Activated B cell treated with CpG ODN at 0.5 μM for 24 hours (primary cell): ENCODE measurements at regions not wholly inside any gene's neighbourhood (a gene's known extent, or its start where the extent isn't known, plus 50 kb on each side); places are given as distances from the start of the nearest gene placed in this dataset.

ENCODE experiments used
- ATAC-seq: fragments of 200-7000 bp; cut with Tn5 transposase; one replicate; pipeline ENCODE4 v1.10.0; 2021; ENCODE audit warnings: low read depth, mild to moderate bottlenecking, moderate library complexity
- CTCF ChIA-PET: fragments of 350-600 bp; sonication (Branson Sonifier 250); formaldehyde crosslinking; loops from one replicate; lab custom pipeline; 2021; ENCODE audit warnings: antibody characterized with exemption; lab: Charles Lee
- POLR2A ChIA-PET: fragments of 350-600 bp; sonication (Branson Sonifier 250); formaldehyde crosslinking; loops from one replicate; lab custom pipeline; 2021; ENCODE audit warnings: antibody characterized with exemption; lab: Charles Lee
- DNase-seq: peaks from one replicate; pipeline ENCODE4 v3.0.0; 2022
- H3K27ac Mint-ChIP-seq: one replicate; pipeline ENCODE4 v1.8.0; 2020; ENCODE audit warnings: mixed read lengths
- H3K27me3 Mint-ChIP-seq: one replicate; pipeline ENCODE4 v1.8.0; 2021; ENCODE audit warnings: mixed read lengths
- H3K36me3 Mint-ChIP-seq: one replicate; pipeline ENCODE4 v1.8.0; 2021; ENCODE audit warnings: low read depth, mixed read lengths
- H3K4me1 Mint-ChIP-seq: one replicate; pipeline ENCODE4 v1.8.0; 2021; ENCODE audit warnings: mixed read lengths
- H3K4me3 Mint-ChIP-seq: one replicate; pipeline ENCODE4 v1.8.0; 2020; ENCODE audit warnings: mild to moderate bottlenecking, mixed read lengths
- H3K9me3 Mint-ChIP-seq: one replicate; pipeline ENCODE4 v1.8.0; 2020; ENCODE audit warnings: mixed read lengths
- intact Hi-C: fragments of 100-400 bp; cut with micrococcal nuclease; formaldehyde crosslinking; loops from one replicate; pipeline ENCODE4 v1.15.1; 2024
- TF ChIP-seq, protein P1 (sequence below): fragments of 200-600 bp; IDR thresholded peaks from one replicate; pipeline ENCODE4 v1.8.0; 2022; ENCODE audit warnings: antibody characterized with exemption, mild to moderate bottlenecking

DNA sequence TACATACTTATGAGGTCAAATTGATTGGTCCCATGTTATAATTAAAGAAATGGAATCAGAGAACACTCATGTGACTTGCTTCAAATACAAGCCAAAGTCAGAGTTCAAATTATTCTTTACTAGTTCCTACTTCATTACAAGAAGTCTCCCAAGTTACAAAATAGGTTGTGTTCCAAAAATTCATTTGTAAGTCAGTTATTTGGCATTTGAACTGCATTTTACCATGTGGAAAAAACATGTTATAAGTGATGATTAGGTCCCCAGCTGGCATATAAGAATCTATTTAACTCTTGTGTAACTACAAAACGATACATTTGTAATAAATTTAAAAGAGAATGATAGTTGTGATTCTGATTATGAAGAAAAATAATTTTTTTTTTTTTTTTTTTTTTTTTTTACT is 124.1 kb downstream of the DISP1 start:
- H3K4me1 Mint-ChIP-seq = no peaks in the 10 kb centered on the region
- H3K4me3 Mint-ChIP-seq = no peak overlapping the region
- CTCF ChIA-PET = no interaction called here
- intact Hi-C loops = no loop called here
- H3K27ac Mint-ChIP-seq = no peak overlapping the region
- H3K36me3 Mint-ChIP-seq = peaks cover 22% of the 10 kb centered on the region
- TF ChIP-seq, protein P1, sequence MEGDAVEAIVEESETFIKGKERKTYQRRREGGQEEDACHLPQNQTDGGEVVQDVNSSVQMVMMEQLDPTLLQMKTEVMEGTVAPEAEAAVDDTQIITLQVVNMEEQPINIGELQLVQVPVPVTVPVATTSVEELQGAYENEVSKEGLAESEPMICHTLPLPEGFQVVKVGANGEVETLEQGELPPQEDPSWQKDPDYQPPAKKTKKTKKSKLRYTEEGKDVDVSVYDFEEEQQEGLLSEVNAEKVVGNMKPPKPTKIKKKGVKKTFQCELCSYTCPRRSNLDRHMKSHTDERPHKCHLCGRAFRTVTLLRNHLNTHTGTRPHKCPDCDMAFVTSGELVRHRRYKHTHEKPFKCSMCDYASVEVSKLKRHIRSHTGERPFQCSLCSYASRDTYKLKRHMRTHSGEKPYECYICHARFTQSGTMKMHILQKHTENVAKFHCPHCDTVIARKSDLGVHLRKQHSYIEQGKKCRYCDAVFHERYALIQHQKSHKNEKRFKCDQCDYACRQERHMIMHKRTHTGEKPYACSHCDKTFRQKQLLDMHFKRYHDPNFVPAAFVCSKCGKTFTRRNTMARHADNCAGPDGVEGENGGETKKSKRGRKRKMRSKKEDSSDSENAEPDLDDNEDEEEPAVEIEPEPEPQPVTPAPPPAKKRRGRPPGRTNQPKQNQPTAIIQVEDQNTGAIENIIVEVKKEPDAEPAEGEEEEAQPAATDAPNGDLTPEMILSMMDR = no peak
- H3K9me3 Mint-ChIP-seq = no peaks in the 10 kb centered on the region
- H3K27me3 Mint-ChIP-seq = no peaks in the 10 kb centered on the region
- DNase-seq = no peak
- POLR2A ChIA-PET = no interaction called here
- no peak for ATAC-seq

DNA sequence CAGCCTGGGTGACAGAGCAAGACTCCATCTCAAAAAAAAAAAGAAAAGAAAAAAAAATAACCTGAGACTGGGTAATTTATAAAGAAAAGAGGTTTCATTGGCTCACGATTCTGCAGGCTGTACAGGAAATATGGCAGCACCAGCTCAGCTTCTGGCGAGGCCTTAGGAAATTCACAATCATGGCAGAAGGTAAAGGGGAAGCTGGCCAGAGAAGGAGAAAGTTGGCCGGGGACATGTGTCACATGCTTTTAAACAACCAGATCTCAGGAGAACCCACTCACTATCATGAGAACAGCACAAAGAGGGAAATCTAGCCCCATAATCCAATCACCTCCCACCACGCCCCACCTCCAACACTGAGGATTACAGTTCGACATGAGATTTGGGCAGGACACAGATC is 125.3 kb downstream of the DISP1 start:
- Mint-ChIP-seq H3K27me3 (no peaks in the 10 kb centered on the region), H3K4me3 (no peak overlapping the region), H3K9me3 (no peaks in the 10 kb centered on the region), H3K4me1 (no peaks in the 10 kb centered on the region), H3K36me3 (peaks cover 31% of the 10 kb centered on the region), H3K27ac (no peak overlapping the region)
- intact Hi-C loops = no loop called here
- TF ChIP-seq, protein P1 = no peak
- POLR2A ChIA-PET = no interaction called here
- ATAC-seq (no peak), DNase-seq (no peak)
- CTCF ChIA-PET = no interaction called here

GRCh38 chr1:222940906-222941305 is 126.1 kb downstream of the DISP1 start:
- DNase-seq (no peak), ATAC-seq (no peak)
- Mint-ChIP-seq H3K27me3 (no peaks in the 10 kb centered on the region), H3K27ac (no peak overlapping the region), H3K9me3 (no peaks in the 10 kb centered on the region), H3K36me3 (peaks cover 35% of the 10 kb centered on the region), H3K4me3 (no peak overlapping the region), H3K4me1 (no peaks in the 10 kb centered on the region)
- TF ChIP-seq, protein P1 = no peak
- POLR2A ChIA-PET = no interaction called here
- intact Hi-C loops = no loop called here
- CTCF ChIA-PET = no interaction called here

DNA sequence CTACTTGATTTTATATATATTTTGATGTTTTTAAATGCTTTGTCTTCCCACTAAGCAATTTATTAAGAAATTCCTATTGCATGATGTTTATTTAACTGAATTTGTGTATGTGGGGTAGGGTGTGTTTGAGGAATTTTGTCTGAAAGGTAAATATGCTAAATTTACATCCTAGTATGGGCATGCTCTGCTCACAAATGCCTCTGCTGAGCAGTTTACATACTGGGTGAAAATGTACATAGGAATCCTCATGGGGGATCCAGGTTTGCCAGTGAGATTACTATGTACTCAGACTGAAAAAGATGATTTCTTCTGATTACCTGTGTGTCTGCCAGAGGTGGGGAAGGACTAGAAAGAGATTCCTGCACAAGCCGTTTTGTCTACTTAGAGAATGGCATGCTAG is 126.6 kb downstream of the DISP1 start:
- TF ChIP-seq, protein P1 = no peak
- Mint-ChIP-seq H3K4me3 (no peak overlapping the region), H3K27ac (no peak overlapping the region), H3K36me3 (peaks cover 35% of the 10 kb centered on the region), H3K9me3 (no peaks in the 10 kb centered on the region), H3K4me1 (no peaks in the 10 kb centered on the region), H3K27me3 (no peaks in the 10 kb centered on the region)
- DNase-seq (no peak), ATAC-seq (no peak)
- ChIA-PET CTCF (no interaction called here), POLR2A (no interaction called here)
- intact Hi-C loops = no loop called here

GRCh38 chr1:222946436-222946835 is 131.6 kb downstream of the DISP1 start:
- DNase-seq (no peak), ATAC-seq (no peak)
- CTCF ChIA-PET = no interaction called here
- Mint-ChIP-seq H3K36me3 (peaks cover 37% of the 10 kb centered on the region), H3K4me1 (peaks cover 10% of the 10 kb centered on the region), H3K9me3 (no peaks in the 10 kb centered on the region), H3K27ac (no peak overlapping the region), H3K27me3 (no peaks in the 10 kb centered on the region), H3K4me3 (no peak overlapping the region)
- TF ChIP-seq, protein P1 = no peak
- POLR2A ChIA-PET = interaction anchor here (0.7 kb wide), 1 partner anchor 61 kb away, joined by 12 read pairs; no protein-coding TSS in a partner anchor
- intact Hi-C loops = no loop called here
